Loucy (cell line): ENCODE measurements at regions not wholly inside any gene's neighbourhood (a gene's known extent, or its start where the extent isn't known, plus 50 kb on each side); places are given as distances from the start of the nearest gene placed in this dataset.

Experiments
- H2AFZ ChIP-seq: fragments of 200-600 bp; sonication (generic); 2 replicates; pipeline ENCODE4 v1.6.0; 2016; ENCODE audit warnings: antibody characterized with exemption, mild to moderate bottlenecking, low read length, moderate library complexity
- H3F3A ChIP-seq: fragments of 200-600 bp; 2 replicates; pipeline ENCODE4 v1.6.0; 2016; ENCODE audit warnings: antibody characterized with exemption, low read depth, mild to moderate bottlenecking
- H3K27me3 ChIP-seq: fragments of 200-600 bp; sonication (generic); 2 replicates; pipeline ENCODE4 v1.6.1; 2014; ENCODE audit warnings: low read length, mild to moderate bottlenecking; ENCODE audit not compliant: insufficient read depth, poor library complexity, severe bottlenecking
- H3K36me3 ChIP-seq: fragments of 200-600 bp; sonication (generic); 2 replicates; pipeline ENCODE4 v1.6.1; 2016; ENCODE audit warnings: low read length; ENCODE audit not compliant: insufficient read depth
- H3K4me1 ChIP-seq: fragments of 200-600 bp; sonication (generic); 2 replicates; pipeline ENCODE4 v1.5.1; 2014; ENCODE audit warnings: low read length, mild to moderate bottlenecking; ENCODE audit not compliant: insufficient read depth, poor library complexity, severe bottlenecking
- H3K4me2 ChIP-seq: fragments of 200-600 bp; sonication (generic); 2 replicates; pipeline ENCODE4 v1.6.0; 2014; ENCODE audit warnings: antibody characterized with exemption, low read length, low read depth, mild to moderate bottlenecking; ENCODE audit not compliant: poor library complexity, severe bottlenecking
- H3K4me3 ChIP-seq: fragments of 200-600 bp; sonication (generic); 2 replicates; pipeline ENCODE4 v1.5.1; 2014; ENCODE audit warnings: low read length, mild to moderate bottlenecking, mixed read lengths; ENCODE audit not compliant: poor library complexity, severe bottlenecking
- H3K79me2 ChIP-seq: fragments of 200-600 bp; sonication (generic); 2 replicates; pipeline ENCODE4 v1.6.1; 2014; ENCODE audit warnings: low read length; ENCODE audit not compliant: insufficient read depth
- H3K9ac ChIP-seq: fragments of 200-600 bp; sonication (generic); 2 replicates; pipeline ENCODE4 v1.6.0; 2014; ENCODE audit warnings: mild to moderate bottlenecking, low read depth, low read length, moderate library complexity; ENCODE audit not compliant: poor library complexity, severe bottlenecking
- H3K9me2 ChIP-seq: fragments of 200-600 bp; sonication (generic); replicated peaks from 2 replicates; pipeline ENCODE4 v1.6.1; 2016; ENCODE audit warnings: low read depth, low read length, mixed read lengths
- H3K9me3 ChIP-seq: fragments of 200-600 bp; sonication (generic); 2 replicates; pipeline ENCODE4 v1.6.1; 2014; ENCODE audit warnings: mild to moderate bottlenecking, antibody characterized with exemption, low read length, low read depth; ENCODE audit not compliant: insufficient read depth
- H4K20me1 ChIP-seq: fragments of 200-600 bp; sonication (generic); 2 replicates; pipeline ENCODE4 v1.6.0; 2014; ENCODE audit warnings: antibody characterized with exemption, low read length, mild to moderate bottlenecking; ENCODE audit not compliant: insufficient read depth, poor library complexity, severe bottlenecking
- EZH2phosphoT487 ChIP-seq: fragments of 200-600 bp; IDR thresholded peaks from 2 replicates; pipeline ENCODE4 v1.6.1; 2018; ENCODE audit warnings: antibody characterized with exemption, mild to moderate bottlenecking, moderate library complexity, borderline replicate concordance
- TF ChIP-seq, protein P1 (sequence below): fragments of 200-600 bp; sonication (generic); conservative IDR thresholded peaks from 2 replicates; pipeline ENCODE4 v1.5.1; 2014; ENCODE audit warnings: mild to moderate bottlenecking, antibody characterized with exemption, low read length

DNA sequence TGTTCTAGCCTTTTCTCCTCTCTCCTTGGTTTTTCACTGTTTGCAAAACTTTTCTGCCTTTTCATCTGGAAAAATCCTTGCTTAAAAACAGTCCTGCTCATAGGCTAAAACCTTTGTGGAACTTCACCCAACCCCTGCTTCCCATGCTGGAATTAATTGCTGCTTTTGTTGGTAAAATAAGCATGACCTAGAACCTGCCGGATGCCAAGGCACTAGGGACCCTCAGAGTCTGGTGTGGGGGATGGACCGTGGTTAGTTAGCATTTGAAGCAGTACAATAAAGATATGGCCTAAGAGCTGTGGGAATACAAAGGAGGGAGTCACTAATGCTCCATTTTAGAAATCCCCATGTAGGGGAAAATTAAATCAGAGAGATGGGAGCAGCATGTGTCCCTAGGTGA lies 326.3 kb downstream of the KCNRG start:
- H3K27me3 ChIP-seq, result no peaks in the 10 kb centered on the region
- peaks cover 4% of the 10 kb centered on the region for H4K20me1 ChIP-seq
- no peak overlapping the region for H3K9ac ChIP-seq
- H3K4me3 ChIP-seq, result no peak overlapping the region
- H3K79me2 ChIP-seq, result peaks cover 37% of the 10 kb centered on the region; the same call in 1 of the 2 replicates
- no peaks in the 10 kb centered on the region for H3F3A ChIP-seq
- no peak overlapping the region for H2AFZ ChIP-seq
- H3K9me3 ChIP-seq, result no peaks in the 10 kb centered on the region
- H3K36me3 ChIP-seq, result no peaks in the 10 kb centered on the region; the same call in 1 of the 2 replicates
- no peak overlapping the region for H3K4me2 ChIP-seq
- peaks cover 25% of the 10 kb centered on the region for H3K4me1 ChIP-seq
- H3K9me2 ChIP-seq, result no peaks in the 10 kb centered on the region
- TF ChIP-seq EZH2phosphoT487, result no peak
- TF ChIP-seq, protein P1, sequence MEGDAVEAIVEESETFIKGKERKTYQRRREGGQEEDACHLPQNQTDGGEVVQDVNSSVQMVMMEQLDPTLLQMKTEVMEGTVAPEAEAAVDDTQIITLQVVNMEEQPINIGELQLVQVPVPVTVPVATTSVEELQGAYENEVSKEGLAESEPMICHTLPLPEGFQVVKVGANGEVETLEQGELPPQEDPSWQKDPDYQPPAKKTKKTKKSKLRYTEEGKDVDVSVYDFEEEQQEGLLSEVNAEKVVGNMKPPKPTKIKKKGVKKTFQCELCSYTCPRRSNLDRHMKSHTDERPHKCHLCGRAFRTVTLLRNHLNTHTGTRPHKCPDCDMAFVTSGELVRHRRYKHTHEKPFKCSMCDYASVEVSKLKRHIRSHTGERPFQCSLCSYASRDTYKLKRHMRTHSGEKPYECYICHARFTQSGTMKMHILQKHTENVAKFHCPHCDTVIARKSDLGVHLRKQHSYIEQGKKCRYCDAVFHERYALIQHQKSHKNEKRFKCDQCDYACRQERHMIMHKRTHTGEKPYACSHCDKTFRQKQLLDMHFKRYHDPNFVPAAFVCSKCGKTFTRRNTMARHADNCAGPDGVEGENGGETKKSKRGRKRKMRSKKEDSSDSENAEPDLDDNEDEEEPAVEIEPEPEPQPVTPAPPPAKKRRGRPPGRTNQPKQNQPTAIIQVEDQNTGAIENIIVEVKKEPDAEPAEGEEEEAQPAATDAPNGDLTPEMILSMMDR, result no peak

GRCh38 chr13:50344717-50345116 lies 329.5 kb downstream of the KCNRG start:
- H2AFZ ChIP-seq, result no peak overlapping the region
- no peak for TF ChIP-seq EZH2phosphoT487
- TF ChIP-seq, protein P1, result no peak
- no peaks in the 10 kb centered on the region for H3K9me3 ChIP-seq
- H4K20me1 ChIP-seq, result peaks cover 4% of the 10 kb centered on the region
- H3F3A ChIP-seq, result no peaks in the 10 kb centered on the region
- peak overlapping the region; percentile 33 for H3K4me2 ChIP-seq
- peaks cover 23% of the 10 kb centered on the region; the same call in 1 of the 2 replicates for H3K79me2 ChIP-seq
- no peak overlapping the region for H3K9ac ChIP-seq
- no peaks in the 10 kb centered on the region; the same call in 1 of the 2 replicates for H3K36me3 ChIP-seq
- H3K27me3 ChIP-seq, result no peaks in the 10 kb centered on the region
- peaks cover 25% of the 10 kb centered on the region for H3K4me1 ChIP-seq
- H3K4me3 ChIP-seq, result no peak overlapping the region
- H3K9me2 ChIP-seq, result no peaks in the 10 kb centered on the region

DNA sequence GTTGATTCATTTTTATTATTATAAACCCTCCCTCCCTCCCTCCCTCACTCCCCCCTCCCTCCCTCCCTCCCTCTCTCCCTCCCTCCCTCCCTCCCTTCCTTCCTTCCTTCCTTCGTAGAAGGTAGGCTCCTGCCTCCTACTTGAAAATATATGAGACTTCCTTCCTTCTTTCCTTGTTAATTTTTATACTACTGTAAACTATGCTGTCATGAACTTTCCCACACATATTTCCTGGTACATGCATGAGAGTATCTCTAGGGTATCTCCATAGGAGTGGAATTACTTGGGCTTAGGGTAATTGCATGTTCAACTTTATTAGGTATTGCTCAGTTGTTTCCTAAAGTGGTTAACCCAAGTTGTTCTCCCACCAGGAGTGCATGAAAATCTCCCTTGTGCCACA lies 330.6 kb downstream of the KCNRG start:
- peaks cover 23% of the 10 kb centered on the region; the same call in 1 of the 2 replicates for H3K79me2 ChIP-seq
- no peak for TF ChIP-seq EZH2phosphoT487
- TF ChIP-seq, protein P1, result no peak

More for the DNA sequence above, 330.6 kb downstream of the KCNRG start:
- Histone ChIP-seq H3K4me3 (no peak overlapping the region), H3K4me1 (peaks cover 25% of the 10 kb centered on the region), H3K27me3 (no peaks in the 10 kb centered on the region), H4K20me1 (peaks cover 4% of the 10 kb centered on the region), H3F3A (no peaks in the 10 kb centered on the region), H3K9me2 (no peaks in the 10 kb centered on the region), H3K36me3 (no peaks in the 10 kb centered on the region), H3K9ac (no peak overlapping the region), H2AFZ (no peak overlapping the region), H3K4me2 (no peak overlapping the region), H3K9me3 (no peaks in the 10 kb centered on the region)
